GM18511 (cell line): ENCODE measurements at regions not wholly inside any gene's neighbourhood (a gene's known extent, or its start where the extent isn't known, plus 50 kb on each side); places are given as distances from the start of the nearest gene placed in this dataset.
"Not testable (repeated sequence)": the region's sequence is repeated elsewhere in the genome, so short reads cannot be mapped to it uniquely, and the experiment has no call there.

Source experiments
- ATAC-seq: cut with Tn5 transposase; IDR thresholded peaks from one replicate; pipeline ENCODE4 v1.9.1; 2021; ENCODE audit warnings: mild to moderate bottlenecking, moderate library complexity; ENCODE audit not compliant: unreplicated experiment

DNA sequence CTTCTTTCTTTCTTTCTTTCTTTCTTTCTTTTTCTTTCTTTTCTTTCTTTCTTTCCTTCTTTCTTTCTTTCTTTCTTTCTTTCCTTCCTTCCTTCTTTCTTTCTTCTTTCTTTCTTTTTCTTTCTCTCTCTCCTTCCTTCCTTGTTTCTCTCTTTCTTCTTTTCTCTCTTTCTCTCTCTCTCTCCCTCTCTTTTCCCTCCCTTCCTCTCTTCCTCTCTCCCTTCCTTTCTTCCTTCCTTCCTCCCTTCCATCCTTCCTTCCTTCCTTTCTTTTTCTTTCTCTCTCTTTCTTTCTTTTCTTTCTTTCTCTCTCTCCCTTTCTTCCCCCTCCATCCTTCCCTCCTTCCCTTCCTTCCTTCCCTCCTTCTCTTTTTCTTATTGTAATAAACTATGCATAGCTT lies 105.5 kb downstream of the ZBTB18 start:
- not testable (repeated sequence) for ATAC-seq

DNA sequence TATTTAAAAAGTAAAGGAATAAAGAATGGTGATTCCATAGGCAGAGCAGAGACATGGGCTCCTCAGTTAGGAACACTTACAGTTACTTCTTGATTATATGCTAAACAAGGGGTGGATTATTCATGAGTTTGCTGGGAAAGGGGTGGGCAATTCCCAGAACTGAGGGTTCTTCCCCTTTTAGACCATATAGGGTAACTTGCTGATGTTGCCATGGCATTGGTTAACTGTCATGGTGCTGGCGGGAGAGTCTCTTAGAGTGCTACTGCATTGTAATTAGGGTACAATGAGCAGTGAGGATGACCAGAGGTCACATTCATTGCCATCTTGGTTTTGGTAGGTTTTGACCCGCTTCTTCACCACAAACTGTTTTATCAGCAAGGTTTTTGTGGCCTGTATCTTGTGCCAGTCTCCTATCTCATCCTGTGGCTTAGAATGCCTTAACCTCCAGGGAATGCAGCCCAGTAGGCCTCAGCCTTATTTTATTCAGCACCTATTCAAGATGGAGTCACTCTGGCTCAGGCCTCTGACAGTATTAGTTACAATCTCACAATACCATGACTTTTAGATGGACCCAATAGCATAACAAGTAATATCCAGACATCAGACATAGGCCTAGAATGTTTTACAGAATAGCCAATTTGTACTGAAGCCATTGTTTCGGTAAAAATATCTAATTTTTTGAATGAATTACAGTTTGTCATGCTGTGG lies 106.8 kb downstream of the ZBTB18 start:
- no peak for ATAC-seq

- ATAC-seq, result no peak
These were observed 108.6 kb downstream of the ZBTB18 start for GRCh38 chr1:244159646-244160045.

- no peak for ATAC-seq
These were observed 109.6 kb downstream of the ZBTB18 start for GRCh38 chr1:244160455-244161235.

DNA sequence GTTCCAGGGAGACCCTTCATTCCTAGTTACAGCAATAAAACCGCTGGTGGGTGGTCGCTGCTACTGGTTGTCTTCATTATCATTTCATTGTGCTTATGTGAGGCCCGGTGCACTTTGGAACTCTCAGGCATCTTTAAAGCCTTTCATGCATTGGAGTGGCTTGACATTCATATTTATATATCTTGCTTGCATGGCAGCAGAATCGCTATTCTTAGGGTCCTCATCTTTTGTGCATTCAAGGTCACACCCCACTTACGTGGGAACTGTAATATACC lies 110.1 kb downstream of the ZBTB18 start:
- no peak for ATAC-seq

GRCh38 chr1:244162786-244163530 lies 111.9 kb downstream of the ZBTB18 start:
- no peak for ATAC-seq

- ATAC-seq, result no peak
These were observed 112.9 kb downstream of the ZBTB18 start for GRCh38 chr1:244163861-244164510.

GRCh38 chr1:244164511-244164890 lies 113.4 kb downstream of the ZBTB18 start:
- ATAC-seq, result no peak

GRCh38 chr1:244165021-244165420 lies 113.9 kb downstream of the ZBTB18 start:
- no peak for ATAC-seq

DNA sequence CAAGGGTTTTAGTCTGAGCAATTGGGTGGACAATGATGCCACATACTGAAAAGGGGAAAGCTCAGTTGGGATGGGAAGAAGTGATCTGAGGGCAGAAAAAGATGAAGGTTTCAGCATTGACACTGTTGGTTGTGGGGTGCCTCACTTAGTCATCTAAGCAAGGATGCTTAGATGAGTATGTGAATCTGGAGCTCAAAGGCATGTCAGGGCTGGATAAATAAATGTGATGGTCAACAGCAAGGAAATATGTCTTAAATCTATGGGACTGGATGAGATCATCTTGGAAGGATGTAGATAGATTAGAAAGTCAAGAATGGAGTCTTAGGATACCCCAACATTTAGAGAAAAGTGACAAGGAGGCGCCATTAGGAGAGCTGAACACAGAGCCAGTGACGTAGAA lies 114.6 kb downstream of the ZBTB18 start:
- no peak for ATAC-seq

- no peak for ATAC-seq
These were observed 120.3 kb downstream of the ZBTB18 start for GRCh38 chr1:244171241-244171985.

GRCh38 chr1:244173240-244173639 lies 122.2 kb downstream of the ZBTB18 start:
- no peak for ATAC-seq

GRCh38 chr1:244173769-244174168 lies 122.7 kb downstream of the ZBTB18 start:
- no peak for ATAC-seq

DNA sequence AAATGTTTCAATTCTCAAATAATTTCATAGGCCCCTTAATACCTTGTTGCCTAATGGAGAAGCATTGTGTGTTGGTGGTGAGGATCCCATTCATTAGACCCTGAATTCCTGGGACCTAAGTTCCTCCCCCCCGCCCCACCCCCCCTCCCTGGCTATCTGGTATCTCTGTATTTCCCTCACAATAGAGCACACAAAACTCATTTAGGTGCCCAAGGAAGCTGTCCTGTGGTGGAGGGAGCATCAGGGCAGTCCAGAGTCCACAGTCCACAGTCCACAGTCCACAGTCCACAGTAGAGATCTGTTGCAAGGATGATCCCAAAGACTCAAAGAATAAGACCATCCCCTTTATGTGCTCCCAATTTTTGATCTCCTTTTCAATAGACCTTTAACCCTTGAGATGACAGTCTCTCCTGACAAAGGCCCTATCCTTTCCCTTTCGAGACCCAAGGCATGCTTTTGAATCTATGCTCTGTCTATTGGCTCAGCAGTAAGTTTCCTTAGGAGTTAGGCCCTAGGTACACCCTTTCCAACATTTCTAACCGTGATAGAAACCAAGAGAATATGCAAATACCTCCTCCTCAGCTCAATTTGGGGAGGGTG lies 123.9 kb downstream of the ZBTB18 start:
- no peak for ATAC-seq

GRCh38 chr1:244176201-244176600 lies 125.1 kb downstream of the ZBTB18 start:
- no peak for ATAC-seq

DNA sequence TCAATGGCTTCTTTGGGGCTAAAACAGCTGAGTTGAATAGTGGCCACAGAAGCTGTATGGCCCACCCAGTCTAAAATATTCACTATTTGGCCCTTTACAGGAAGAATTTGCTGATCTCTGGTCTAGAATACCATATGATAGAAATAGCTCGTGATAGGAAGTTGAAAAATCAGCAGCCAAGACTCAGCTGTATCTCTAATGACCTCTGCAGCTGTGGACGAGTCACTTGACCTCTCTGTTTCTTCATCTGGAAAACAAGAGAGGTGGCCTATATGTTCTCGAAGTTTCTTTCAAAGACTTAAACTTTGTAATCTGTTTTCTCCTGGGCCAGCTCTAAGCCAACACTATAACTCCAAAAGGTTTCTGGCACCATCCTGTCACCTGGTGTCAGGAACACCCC lies 129.2 kb downstream of the ZBTB18 start:
- ATAC-seq, result no peak

- ATAC-seq, result no peak
These were observed 130.8 kb downstream of the ZBTB18 start for GRCh38 chr1:244181867-244182266.

- ATAC-seq, result no peak
These were observed 132.0 kb downstream of the ZBTB18 start for GRCh38 chr1:244183037-244183436.

- ATAC-seq, result no peak
These were observed 135.3 kb downstream of the ZBTB18 start for GRCh38 chr1:244186372-244186771.

- ATAC-seq, result no peak
These were observed 136.2 kb downstream of the ZBTB18 start for GRCh38 chr1:244187310-244187709.
